Activated CD4-positive, alpha-beta memory T cell treated with anti-CD3 and anti-CD28 coated beads for 36 hours (primary cell): ENCODE measurements at regions not wholly inside any gene's neighbourhood (a gene's known extent, or its start where the extent isn't known, plus 50 kb on each side); places are given as distances from the start of the nearest gene placed in this dataset.

Experiments used
- CTCF ChIA-PET: fragments of 350-600 bp; sonication (Branson Sonifier 250); formaldehyde crosslinking; loops from one replicate; lab custom pipeline; 2021; ENCODE audit warnings: antibody characterized with exemption, inconsistent platforms; lab: Charles Lee
- POLR2A ChIA-PET: fragments of 350-600 bp; sonication (Branson Sonifier 250); formaldehyde crosslinking; loops from one replicate; lab custom pipeline; 2021; ENCODE audit warnings: antibody characterized with exemption; lab: Charles Lee
- DNase-seq: peaks from one replicate; pipeline ENCODE4 v3.0.0-alpha.2; 2020
- H3K27ac Mint-ChIP-seq: one replicate; pipeline ENCODE4 v1.8.0; 2021; ENCODE audit warnings: mixed read lengths
- H3K27me3 Mint-ChIP-seq: one replicate; pipeline ENCODE4 v1.8.0; 2021; ENCODE audit warnings: mixed read lengths
- H3K36me3 Mint-ChIP-seq: one replicate; pipeline ENCODE4 v1.8.0; 2021; ENCODE audit warnings: mixed read lengths
- H3K4me1 Mint-ChIP-seq: one replicate; pipeline ENCODE4 v1.8.0; 2021; ENCODE audit warnings: low read depth, mixed read lengths
- H3K4me3 Mint-ChIP-seq: one replicate; pipeline ENCODE4 v1.8.0; 2021; ENCODE audit warnings: mild to moderate bottlenecking, mixed read lengths
- H3K9me3 Mint-ChIP-seq: one replicate; pipeline ENCODE4 v1.8.0; 2021; ENCODE audit warnings: mixed read lengths
- intact Hi-C: fragments of 100-400 bp; cut with micrococcal nuclease; formaldehyde crosslinking; loops from one replicate; pipeline ENCODE4 v1.15.1; 2023

GRCh38 chr5:6134281-6134680 is 244.1 kb downstream of the MED10 start:
- DNase-seq = no peak
- intact Hi-C loops = no loop called here
- no peaks in the 10 kb centered on the region for H3K4me1 Mint-ChIP-seq
- no peaks in the 10 kb centered on the region for H3K9me3 Mint-ChIP-seq
- ChIA-PET CTCF (no interaction called here), POLR2A (no interaction called here)
- no peak overlapping the region for H3K27ac Mint-ChIP-seq
- peaks cover 1% of the 10 kb centered on the region for H3K27me3 Mint-ChIP-seq
- no peak overlapping the region for H3K4me3 Mint-ChIP-seq
- no peaks in the 10 kb centered on the region for H3K36me3 Mint-ChIP-seq

- no peaks in the 10 kb centered on the region for H3K4me1 Mint-ChIP-seq
- intact Hi-C loops = no loop called here
- POLR2A ChIA-PET = no interaction called here
- CTCF ChIA-PET = no interaction called here
- DNase-seq = no peak
- peaks cover 2% of the 10 kb centered on the region for H3K36me3 Mint-ChIP-seq
- H3K27ac Mint-ChIP-seq = no peak overlapping the region
- no peak overlapping the region for H3K4me3 Mint-ChIP-seq
- peaks cover 21% of the 10 kb centered on the region for H3K9me3 Mint-ChIP-seq
- H3K27me3 Mint-ChIP-seq = peaks cover 2% of the 10 kb centered on the region
These were observed 252.6 kb downstream of the MED10 start for GRCh38 chr5:6125781-6126180.

- Mint-ChIP-seq H3K36me3 (no peaks in the 10 kb centered on the region), H3K27me3 (peaks cover 4% of the 10 kb centered on the region), H3K9me3 (peaks cover 8% of the 10 kb centered on the region), H3K4me1 (no peaks in the 10 kb centered on the region), H3K4me3 (no peak overlapping the region), H3K27ac (no peak overlapping the region)
- intact Hi-C loops = no loop called here
- ChIA-PET CTCF (no interaction called here), POLR2A (no interaction called here)
- no peak for DNase-seq
These were observed 259.7 kb downstream of the MED10 start for GRCh38 chr5:6118691-6119090.

GRCh38 chr5:6117212-6117611 is 261.1 kb downstream of the MED10 start:
- H3K36me3 Mint-ChIP-seq = no peaks in the 10 kb centered on the region
- H3K4me3 Mint-ChIP-seq = no peak overlapping the region
- POLR2A ChIA-PET = no interaction called here
- H3K4me1 Mint-ChIP-seq = no peaks in the 10 kb centered on the region
- CTCF ChIA-PET = no interaction called here
- DNase-seq = no peak
- intact Hi-C loops = no loop called here
- peaks cover 4% of the 10 kb centered on the region for H3K9me3 Mint-ChIP-seq
- H3K27me3 Mint-ChIP-seq = peaks cover 2% of the 10 kb centered on the region
- no peak overlapping the region for H3K27ac Mint-ChIP-seq

GRCh38 chr5:6115852-6116251 is 262.5 kb downstream of the MED10 start:
- peaks cover 2% of the 10 kb centered on the region for H3K27me3 Mint-ChIP-seq
- intact Hi-C loops = no loop called here

GRCh38 chr5:6112538-6112937 is 265.8 kb downstream of the MED10 start:
- H3K36me3 Mint-ChIP-seq = no peaks in the 10 kb centered on the region
- peaks cover 4% of the 10 kb centered on the region for H3K9me3 Mint-ChIP-seq
- intact Hi-C loops = no loop called here
- H3K4me1 Mint-ChIP-seq = no peaks in the 10 kb centered on the region
- ChIA-PET POLR2A (no interaction called here), CTCF (no interaction called here)
- H3K27me3 Mint-ChIP-seq = peaks cover 2% of the 10 kb centered on the region
- no peak for DNase-seq
- H3K27ac Mint-ChIP-seq = no peak overlapping the region
- no peak overlapping the region for H3K4me3 Mint-ChIP-seq

More at GRCh38 chr5:6115852-6116251, 262.5 kb downstream of the MED10 start:
- ChIA-PET CTCF (no interaction called here), POLR2A (no interaction called here)
- no peak overlapping the region for H3K27ac Mint-ChIP-seq
- no peaks in the 10 kb centered on the region for H3K4me1 Mint-ChIP-seq
- no peak for DNase-seq
- no peak overlapping the region for H3K4me3 Mint-ChIP-seq
- no peaks in the 10 kb centered on the region for H3K36me3 Mint-ChIP-seq
- peaks cover 4% of the 10 kb centered on the region for H3K9me3 Mint-ChIP-seq

- POLR2A ChIA-PET = no interaction called here
- CTCF ChIA-PET = no interaction called here
- intact Hi-C loops = no loop called here
- Mint-ChIP-seq H3K4me3 (no peak overlapping the region), H3K36me3 (no peaks in the 10 kb centered on the region), H3K9me3 (peaks cover 4% of the 10 kb centered on the region), H3K27me3 (peaks cover 2% of the 10 kb centered on the region), H3K27ac (no peak overlapping the region), H3K4me1 (no peaks in the 10 kb centered on the region)
- DNase-seq = no peak
These were observed 266.2 kb downstream of the MED10 start for GRCh38 chr5:6112125-6112524.

GRCh38 chr5:6111131-6111530 is 267.2 kb downstream of the MED10 start:
- Mint-ChIP-seq H3K4me1 (no peaks in the 10 kb centered on the region), H3K27me3 (peaks cover 2% of the 10 kb centered on the region), H3K4me3 (no peak overlapping the region), H3K27ac (no peak overlapping the region), H3K36me3 (no peaks in the 10 kb centered on the region), H3K9me3 (peaks cover 4% of the 10 kb centered on the region)
- intact Hi-C loops = no loop called here
- ChIA-PET CTCF (no interaction called here), POLR2A (no interaction called here)
- no peak for DNase-seq

GRCh38 chr5:6110441-6111005 is 267.8 kb downstream of the MED10 start:
- no peak overlapping the region for H3K27ac Mint-ChIP-seq
- ChIA-PET POLR2A (no interaction called here), CTCF (no interaction called here)
- intact Hi-C loops = no loop called here
- no peak overlapping the region for H3K4me3 Mint-ChIP-seq
- H3K27me3 Mint-ChIP-seq = no peaks in the 10 kb centered on the region
- no peaks in the 10 kb centered on the region for H3K36me3 Mint-ChIP-seq
- peaks cover 2% of the 10 kb centered on the region for H3K9me3 Mint-ChIP-seq
- H3K4me1 Mint-ChIP-seq = no peaks in the 10 kb centered on the region
- DNase-seq = no peak

GRCh38 chr5:6108981-6109825 is 269.1 kb downstream of the MED10 start:
- Mint-ChIP-seq H3K4me3 (no peak overlapping the region), H3K27me3 (no peaks in the 10 kb centered on the region), H3K36me3 (no peaks in the 10 kb centered on the region), H3K4me1 (no peaks in the 10 kb centered on the region), H3K9me3 (no peaks in the 10 kb centered on the region), H3K27ac (no peak overlapping the region)
- DNase-seq = no peak
- intact Hi-C loops = no loop called here
- ChIA-PET CTCF (no interaction called here), POLR2A (no interaction called here)

GRCh38 chr5:6108540-6108848 is 269.9 kb downstream of the MED10 start:
- DNase-seq = no peak
- no peak overlapping the region for H3K4me3 Mint-ChIP-seq
- H3K27me3 Mint-ChIP-seq = no peaks in the 10 kb centered on the region
- H3K36me3 Mint-ChIP-seq = no peaks in the 10 kb centered on the region
- H3K27ac Mint-ChIP-seq = no peak overlapping the region
- H3K9me3 Mint-ChIP-seq = no peaks in the 10 kb centered on the region
- H3K4me1 Mint-ChIP-seq = no peaks in the 10 kb centered on the region
- CTCF ChIA-PET = no interaction called here
- POLR2A ChIA-PET = no interaction called here
- intact Hi-C loops = no loop called here

GRCh38 chr5:6107675-6108539 is 270.4 kb downstream of the MED10 start:
- no peak for DNase-seq
- intact Hi-C loops = no loop called here
- H3K4me3 Mint-ChIP-seq = no peak overlapping the region
- POLR2A ChIA-PET = no interaction called here
- no peaks in the 10 kb centered on the region for H3K27me3 Mint-ChIP-seq
- no peaks in the 10 kb centered on the region for H3K36me3 Mint-ChIP-seq
- no peaks in the 10 kb centered on the region for H3K4me1 Mint-ChIP-seq
- H3K9me3 Mint-ChIP-seq = no peaks in the 10 kb centered on the region
- H3K27ac Mint-ChIP-seq = no peak overlapping the region
- CTCF ChIA-PET = no interaction called here
